ENCODE measurements at regions not wholly inside any gene's neighbourhood (a gene's known extent, or its start where the extent isn't known, plus 50 kb on each side); places are given as distances from the start of the nearest gene placed in this dataset.

- H3K9me3 ChIP-seq (ENCODE audit: control insufficient read depth, low read depth, low read length), result no peaks in the 10 kb centered on the region
- no peak overlapping the region for H4K91ac ChIP-seq (ENCODE audit: insufficient read length, low read depth, low read length)
- H3K79me1 ChIP-seq (ENCODE audit: insufficient read depth, low read depth, low read length, poor library complexity, severe bottlenecking), result no peaks in the 10 kb centered on the region
- WGBS (ENCODE audit: extremely low coverage, insufficient read length, low lambda C conversion rate), result no CpG with 5 or more reads among the region's 3 CpGs
- no peak overlapping the region for H3K9ac ChIP-seq (ENCODE audit: extremely low read depth, insufficient read length, low read length)
- H3K4me3 Mint-ChIP-seq, result no peak overlapping the region
- peaks cover 3 to 8% of the 10 kb centered on the region in 2 experiments; a peak in 3 of 5 replicates for H3K9me3 Mint-ChIP-seq
- no peak overlapping the region for H3K56ac ChIP-seq (ENCODE audit: insufficient read length, low read depth, low read length)
- H4K8ac ChIP-seq (replicated peaks; ENCODE audit: insufficient read length, low read depth, low read length), result no peak overlapping the region
- no peaks in the 10 kb centered on the region for H3K23me2 ChIP-seq (ENCODE audit: insufficient read length, low read depth, low read length, poor library complexity, severe bottlenecking)
- H4K5ac ChIP-seq (ENCODE audit: insufficient read length, low read depth, low read length), result no peak overlapping the region
- H2BK5ac ChIP-seq (ENCODE audit: insufficient read length, low read length), result no peak overlapping the region
- no peak overlapping the region for H3K4me2 ChIP-seq (ENCODE audit: insufficient read depth, insufficient read length, low read length)
- no peak overlapping the region for H2BK120ac ChIP-seq (ENCODE audit: low read depth, low read length, poor library complexity, severe bottlenecking)
- peaks cover 12% of the 10 kb centered on the region in 2 experiments for H3K4me1 Mint-ChIP-seq
- H3K27ac ChIP-seq (ENCODE audit: insufficient read length, low read depth, low read length), result no peak overlapping the region
- no peak overlapping the region for H3K4ac ChIP-seq (ENCODE audit: low read depth, low read length)
- H3K18ac ChIP-seq (ENCODE audit: insufficient read length, low read depth, low read length), result no peak overlapping the region
- H4K20me1 ChIP-seq (ENCODE audit: control insufficient read depth, insufficient read depth, insufficient read length), result no peaks in the 10 kb centered on the region
- TF ChIP-seq, protein P1, sequence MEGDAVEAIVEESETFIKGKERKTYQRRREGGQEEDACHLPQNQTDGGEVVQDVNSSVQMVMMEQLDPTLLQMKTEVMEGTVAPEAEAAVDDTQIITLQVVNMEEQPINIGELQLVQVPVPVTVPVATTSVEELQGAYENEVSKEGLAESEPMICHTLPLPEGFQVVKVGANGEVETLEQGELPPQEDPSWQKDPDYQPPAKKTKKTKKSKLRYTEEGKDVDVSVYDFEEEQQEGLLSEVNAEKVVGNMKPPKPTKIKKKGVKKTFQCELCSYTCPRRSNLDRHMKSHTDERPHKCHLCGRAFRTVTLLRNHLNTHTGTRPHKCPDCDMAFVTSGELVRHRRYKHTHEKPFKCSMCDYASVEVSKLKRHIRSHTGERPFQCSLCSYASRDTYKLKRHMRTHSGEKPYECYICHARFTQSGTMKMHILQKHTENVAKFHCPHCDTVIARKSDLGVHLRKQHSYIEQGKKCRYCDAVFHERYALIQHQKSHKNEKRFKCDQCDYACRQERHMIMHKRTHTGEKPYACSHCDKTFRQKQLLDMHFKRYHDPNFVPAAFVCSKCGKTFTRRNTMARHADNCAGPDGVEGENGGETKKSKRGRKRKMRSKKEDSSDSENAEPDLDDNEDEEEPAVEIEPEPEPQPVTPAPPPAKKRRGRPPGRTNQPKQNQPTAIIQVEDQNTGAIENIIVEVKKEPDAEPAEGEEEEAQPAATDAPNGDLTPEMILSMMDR (conservative IDR thresholded peaks at IDR 0.05), result no peak
- no peak overlapping the region for H2BK20ac ChIP-seq (ENCODE audit: low read depth, low read length, poor library complexity, severe bottlenecking)
- no peak overlapping the region for H3K27ac Mint-ChIP-seq
- no peaks in the 10 kb centered on the region for H3K27me3 ChIP-seq (ENCODE audit: insufficient read depth, low read length)
- no peak overlapping the region for H2BK15ac ChIP-seq (ENCODE audit: low read depth, low read length)
- H2AFZ ChIP-seq (ENCODE audit: low read length), result no peak overlapping the region
- no peak overlapping the region for H3T11ph ChIP-seq (ENCODE audit: low read length)
- H3K14ac ChIP-seq (ENCODE audit: insufficient read depth, low read length), result no peak overlapping the region
- H3K27me3 Mint-ChIP-seq (ENCODE audit: low read depth), result peaks cover 2% of the 10 kb centered on the region
- H3K23ac ChIP-seq (ENCODE audit: insufficient read length, low read depth, low read length), result no peak overlapping the region
- H2BK12ac ChIP-seq (ENCODE audit: insufficient read length, low read depth, low read length), result no peak overlapping the region
- peaks cover 2 to 6% (median 6%) of the 10 kb centered on the region in 3 experiments; a peak in 4 of 7 replicates for H3K36me3 Mint-ChIP-seq (ENCODE audit: insufficient read depth in 1 of 3, low read depth in 3 of 3)
- H2AK5ac ChIP-seq (ENCODE audit: insufficient read length, low read length), result no peak overlapping the region
- peaks cover 7% of the 10 kb centered on the region; the same call in 1 of the 2 replicates for H3K4me1 ChIP-seq (ENCODE audit: insufficient read depth, low read length)
- H3K79me2 ChIP-seq (ENCODE audit: insufficient read depth, low read length), result no peaks in the 10 kb centered on the region
- no peak for DNase-seq
Observed at GRCh38 chr7:36066343-36066664, 86.8 kb upstream of the EEPD1 start.
